OCI-LY3 (cell line): ENCODE measurements at regions not wholly inside any gene's neighbourhood (a gene's known extent, or its start where the extent isn't known, plus 50 kb on each side); places are given as distances from the start of the nearest gene placed in this dataset.

ENCODE experiments used
- H2AFZ ChIP-seq: fragments of 200-600, 300-600 bp; shearing (Covaris generic); 2 replicates; pipeline ENCODE4 v1.6.0; 2014; ENCODE audit warnings: antibody characterized with exemption, low read depth, low read length
- H3K27ac ChIP-seq: fragments of 200-600, 300-600 bp; sonication (generic); 2 replicates; pipeline ENCODE4 v1.5.1; 2014; ENCODE audit warnings: mild to moderate bottlenecking, low read length, moderate library complexity, mixed read lengths
- H3K27me3 ChIP-seq: fragments of 200-600, 300-600 bp; sonication (generic); 2 replicates; pipeline ENCODE4 v1.6.1; 2014; ENCODE audit warnings: low read depth, low read length, mixed read lengths
- H3K36me3 ChIP-seq: fragments of 200-600, 300-600 bp; sonication (generic); replicated peaks from 2 replicates; pipeline ENCODE3; 2014; ENCODE audit warnings: low read depth, low read length, mixed read lengths
- H3K4me1 ChIP-seq: fragments of 300-600, 200-600 bp; sonication (generic); 2 replicates; pipeline ENCODE4 v1.6.1; 2014; ENCODE audit warnings: low read length, mixed read lengths
- H3K4me2 ChIP-seq: fragments of 200-600, 300-600 bp; sonication (generic); 2 replicates; pipeline ENCODE4 v1.6.1; 2014; ENCODE audit warnings: low read length, mixed read lengths
- H3K4me3 ChIP-seq: fragments of 300-600, 200-600 bp; sonication (generic); 2 replicates; pipeline ENCODE4 v1.5.1; 2014; ENCODE audit warnings: antibody characterized with exemption, mild to moderate bottlenecking, low read length, moderate library complexity
- H3K79me2 ChIP-seq: fragments of 300-600, 200-600 bp; shearing (Covaris generic); 2 replicates; pipeline ENCODE4 v1.6.1; 2014; ENCODE audit warnings: mild to moderate bottlenecking, low read length, mixed read lengths
- H3K9ac ChIP-seq: fragments of 300-600, 200-600 bp; shearing (Covaris generic); 2 replicates; pipeline ENCODE4 v1.6.0; 2014; ENCODE audit warnings: mild to moderate bottlenecking, low read length, moderate library complexity
- H3K9me3 ChIP-seq: fragments of 200-600, 300-600 bp; shearing (Covaris generic); 2 replicates; pipeline ENCODE4 v1.6.1; 2014; ENCODE audit warnings: low read length, mixed read lengths; ENCODE audit not compliant: insufficient read depth
- H4K20me1 ChIP-seq: fragments of 200-600, 300-600 bp; sonication (generic); 2 replicates; pipeline ENCODE4 v1.6.1; 2016; ENCODE audit warnings: low read length, mixed read lengths; ENCODE audit not compliant: insufficient read depth
- CTCF ChIP-seq: fragments of 200-600, 300-600 bp; sonication (generic); IDR thresholded peaks from 2 replicates; pipeline ENCODE4 v1.5.1; 2014; ENCODE audit warnings: antibody characterized with exemption, low read length, low read depth
- EZH2phosphoT487 ChIP-seq: fragments of 200-600 bp; shearing (Covaris generic); IDR thresholded peaks from 2 replicates; pipeline ENCODE4 v1.6.1; 2018; ENCODE audit warnings: antibody characterized with exemption, mixed run types, low read depth

GRCh38 chr4:171022824-171023230 is 790.4 kb upstream of the GALNTL6 start:
- H3K36me3 ChIP-seq, result no peaks in the 10 kb centered on the region
- no peaks in the 10 kb centered on the region for H3K9me3 ChIP-seq
- no peaks in the 10 kb centered on the region for H4K20me1 ChIP-seq
- no peaks in the 10 kb centered on the region for H3K79me2 ChIP-seq
- no peak overlapping the region for H3K27ac ChIP-seq
- H3K4me3 ChIP-seq, result no peak overlapping the region
- H2AFZ ChIP-seq, result no peak overlapping the region
- no peaks in the 10 kb centered on the region for H3K27me3 ChIP-seq
- no peak overlapping the region for H3K4me2 ChIP-seq
- no peak overlapping the region for H3K9ac ChIP-seq
- TF ChIP-seq EZH2phosphoT487 (no peak), CTCF (no peak)
- H3K4me1 ChIP-seq, result peaks cover 3% of the 10 kb centered on the region; the same call in 1 of the 2 replicates

GRCh38 chr4:171017593-171017992 is 795.6 kb upstream of the GALNTL6 start:
- no peak overlapping the region for H3K9ac ChIP-seq
- TF ChIP-seq EZH2phosphoT487 (no peak), CTCF (no peak)
- H4K20me1 ChIP-seq, result no peaks in the 10 kb centered on the region
- no peak overlapping the region for H3K27ac ChIP-seq
- H3K4me2 ChIP-seq, result no peak overlapping the region
- no peaks in the 10 kb centered on the region for H3K79me2 ChIP-seq
- H2AFZ ChIP-seq, result no peak overlapping the region
- no peak overlapping the region for H3K4me3 ChIP-seq
- H3K4me1 ChIP-seq, result no peaks in the 10 kb centered on the region
- H3K36me3 ChIP-seq, result no peaks in the 10 kb centered on the region
- no peaks in the 10 kb centered on the region for H3K9me3 ChIP-seq
- H3K27me3 ChIP-seq, result no peaks in the 10 kb centered on the region

GRCh38 chr4:171016145-171016544 is 797.1 kb upstream of the GALNTL6 start:
- H3K79me2 ChIP-seq, result no peaks in the 10 kb centered on the region
- H3K36me3 ChIP-seq, result no peaks in the 10 kb centered on the region
- H3K4me1 ChIP-seq, result no peaks in the 10 kb centered on the region
- no peaks in the 10 kb centered on the region for H3K9me3 ChIP-seq
- H3K4me2 ChIP-seq, result no peak overlapping the region
- no peaks in the 10 kb centered on the region for H3K27me3 ChIP-seq
- no peak overlapping the region for H3K9ac ChIP-seq
- no peak for TF ChIP-seq EZH2phosphoT487
- TF ChIP-seq CTCF, result no peak
- no peak overlapping the region for H2AFZ ChIP-seq
- H4K20me1 ChIP-seq, result no peaks in the 10 kb centered on the region
- H3K4me3 ChIP-seq, result no peak overlapping the region
- no peak overlapping the region for H3K27ac ChIP-seq

GRCh38 chr4:171015441-171015840 is 797.8 kb upstream of the GALNTL6 start:
- TF ChIP-seq EZH2phosphoT487, result no peak
- TF ChIP-seq CTCF, result no peak
- H3K4me3 ChIP-seq, result no peak overlapping the region

More at GRCh38 chr4:171015441-171015840, 797.8 kb upstream of the GALNTL6 start:
- H3K4me1 ChIP-seq, result no peaks in the 10 kb centered on the region
- H3K27ac ChIP-seq, result no peak overlapping the region
- no peaks in the 10 kb centered on the region for H4K20me1 ChIP-seq
- no peak overlapping the region for H2AFZ ChIP-seq
- no peak overlapping the region for H3K4me2 ChIP-seq
- no peaks in the 10 kb centered on the region for H3K79me2 ChIP-seq
- no peaks in the 10 kb centered on the region for H3K9me3 ChIP-seq
- no peaks in the 10 kb centered on the region for H3K27me3 ChIP-seq
- no peaks in the 10 kb centered on the region for H3K36me3 ChIP-seq
- H3K9ac ChIP-seq, result no peak overlapping the region
